GM20000 (cell line): ENCODE measurements at regions not wholly inside any gene's neighbourhood (a gene's known extent, or its start where the extent isn't known, plus 50 kb on each side); places are given as distances from the start of the nearest gene placed in this dataset.

Experiments
- DNase-seq: peaks from one replicate; pipeline ENCODE4 v3.0.0; 2012; ENCODE audit warnings: low spot score
- TF ChIP-seq, protein P1 (sequence below): IDR thresholded peaks from 2 replicates; pipeline ENCODE4 v1.5.1; 2012; ENCODE audit warnings: mild to moderate bottlenecking, control low read depth; ENCODE audit errors: extremely low read depth, missing control alignments

DNA sequence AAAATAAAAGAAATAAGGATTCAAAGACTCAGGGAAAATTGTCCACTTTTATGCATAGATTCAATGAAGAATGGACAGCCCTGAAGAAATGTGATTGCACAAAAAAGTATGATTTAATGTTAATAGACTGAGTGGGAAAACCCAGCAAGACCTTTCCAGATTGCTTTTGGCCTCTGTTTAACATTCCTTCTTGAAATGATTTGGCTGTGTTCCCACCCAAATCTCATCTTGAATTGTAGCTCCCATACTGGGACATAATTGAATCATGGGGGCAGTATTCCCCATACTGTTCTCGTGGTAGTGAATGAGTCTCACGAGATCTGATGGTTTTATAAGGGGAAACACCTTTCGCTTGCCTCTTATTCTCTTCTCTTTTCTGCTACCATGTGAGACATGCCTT is 1316.9 kb upstream of the SEL1L start:
- DNase-seq: no peak
- TF ChIP-seq, protein P1, sequence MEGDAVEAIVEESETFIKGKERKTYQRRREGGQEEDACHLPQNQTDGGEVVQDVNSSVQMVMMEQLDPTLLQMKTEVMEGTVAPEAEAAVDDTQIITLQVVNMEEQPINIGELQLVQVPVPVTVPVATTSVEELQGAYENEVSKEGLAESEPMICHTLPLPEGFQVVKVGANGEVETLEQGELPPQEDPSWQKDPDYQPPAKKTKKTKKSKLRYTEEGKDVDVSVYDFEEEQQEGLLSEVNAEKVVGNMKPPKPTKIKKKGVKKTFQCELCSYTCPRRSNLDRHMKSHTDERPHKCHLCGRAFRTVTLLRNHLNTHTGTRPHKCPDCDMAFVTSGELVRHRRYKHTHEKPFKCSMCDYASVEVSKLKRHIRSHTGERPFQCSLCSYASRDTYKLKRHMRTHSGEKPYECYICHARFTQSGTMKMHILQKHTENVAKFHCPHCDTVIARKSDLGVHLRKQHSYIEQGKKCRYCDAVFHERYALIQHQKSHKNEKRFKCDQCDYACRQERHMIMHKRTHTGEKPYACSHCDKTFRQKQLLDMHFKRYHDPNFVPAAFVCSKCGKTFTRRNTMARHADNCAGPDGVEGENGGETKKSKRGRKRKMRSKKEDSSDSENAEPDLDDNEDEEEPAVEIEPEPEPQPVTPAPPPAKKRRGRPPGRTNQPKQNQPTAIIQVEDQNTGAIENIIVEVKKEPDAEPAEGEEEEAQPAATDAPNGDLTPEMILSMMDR: no peak

DNA sequence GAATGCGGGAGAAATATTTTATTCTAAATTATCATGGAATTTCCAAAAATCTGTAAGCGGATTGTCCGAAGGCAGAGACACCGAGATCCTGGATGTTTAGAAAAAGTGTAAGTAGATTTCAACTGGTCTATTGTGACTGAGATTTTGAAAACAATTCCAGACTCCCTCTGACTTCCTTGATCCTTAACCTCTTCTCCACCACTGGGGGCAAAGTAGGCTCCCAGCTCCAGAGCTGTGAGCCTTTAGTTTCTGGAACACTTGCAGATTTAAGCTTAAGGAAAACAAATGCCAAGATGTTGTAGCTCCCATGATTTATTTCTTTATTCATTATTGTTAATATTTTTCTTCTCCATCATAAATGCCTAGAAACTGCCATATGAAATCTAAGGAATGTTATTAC is 1320.5 kb upstream of the SEL1L start:
- DNase-seq: no peak
- TF ChIP-seq, protein P1: no peak

DNA sequence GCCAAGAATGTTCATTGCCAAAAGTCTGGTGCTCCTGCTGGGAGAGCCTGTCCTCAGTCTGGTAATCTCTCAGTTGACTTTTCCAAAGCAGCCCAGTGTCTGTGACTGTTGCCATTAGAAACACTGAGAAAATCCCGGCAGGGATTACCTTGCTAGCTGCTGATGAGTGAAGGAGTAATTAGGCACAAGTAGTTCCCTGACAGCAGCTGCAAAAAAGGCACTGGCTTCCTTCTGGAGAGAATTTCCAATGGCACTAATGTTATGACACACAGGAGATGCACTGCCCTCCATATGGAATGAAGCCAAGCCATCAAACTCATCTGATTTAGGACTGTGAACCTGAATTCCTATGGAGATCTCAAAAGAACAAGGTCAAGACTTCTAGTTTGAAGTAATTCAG is 1321.2 kb upstream of the SEL1L start:
- TF ChIP-seq, protein P1: no peak
- no peak for DNase-seq

DNA sequence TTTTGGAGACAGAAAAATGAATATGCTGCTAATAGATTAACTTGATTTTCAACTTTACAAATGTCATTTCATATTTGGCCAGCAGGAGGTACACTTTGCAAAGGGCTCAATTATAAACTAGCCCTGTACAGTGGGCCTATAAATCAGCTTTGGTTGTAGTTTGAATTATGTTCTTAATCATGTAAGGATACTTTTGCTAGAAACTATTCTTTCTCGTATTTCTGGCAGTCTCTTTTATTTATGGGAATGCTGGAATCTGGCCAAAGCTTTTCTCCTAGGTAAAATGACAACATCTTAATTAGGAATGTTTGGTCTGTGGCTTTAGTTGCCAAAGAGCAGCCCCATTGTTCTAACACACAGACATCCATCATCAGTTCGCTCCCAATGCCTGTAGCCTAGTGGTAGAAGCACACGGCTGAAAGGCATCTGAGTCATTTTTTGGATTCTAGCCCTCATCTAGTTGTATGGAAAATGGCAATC is 1322.3 kb upstream of the SEL1L start:
- TF ChIP-seq, protein P1: peak; percentile 21
- no peak for DNase-seq

DNA sequence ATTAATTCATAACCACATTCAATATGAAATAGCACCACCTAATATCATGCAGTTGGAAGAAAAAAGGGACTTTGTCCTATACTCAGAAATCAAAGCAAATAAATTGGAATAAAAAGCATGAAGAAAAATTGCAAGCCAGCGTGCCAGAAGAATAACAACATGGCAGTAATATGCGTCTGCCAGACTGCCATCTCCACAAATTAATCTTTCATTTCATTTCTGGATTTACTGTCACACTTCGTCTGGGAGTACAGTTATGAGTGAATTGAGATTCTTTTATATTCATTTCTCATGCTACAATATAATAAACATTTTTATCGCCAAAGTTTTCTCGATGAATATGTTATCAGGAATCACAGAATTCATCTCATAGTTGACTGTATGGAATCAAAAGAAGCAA is 1327.7 kb upstream of the SEL1L start:
- TF ChIP-seq, protein P1: no peak
- DNase-seq: no peak

DNA sequence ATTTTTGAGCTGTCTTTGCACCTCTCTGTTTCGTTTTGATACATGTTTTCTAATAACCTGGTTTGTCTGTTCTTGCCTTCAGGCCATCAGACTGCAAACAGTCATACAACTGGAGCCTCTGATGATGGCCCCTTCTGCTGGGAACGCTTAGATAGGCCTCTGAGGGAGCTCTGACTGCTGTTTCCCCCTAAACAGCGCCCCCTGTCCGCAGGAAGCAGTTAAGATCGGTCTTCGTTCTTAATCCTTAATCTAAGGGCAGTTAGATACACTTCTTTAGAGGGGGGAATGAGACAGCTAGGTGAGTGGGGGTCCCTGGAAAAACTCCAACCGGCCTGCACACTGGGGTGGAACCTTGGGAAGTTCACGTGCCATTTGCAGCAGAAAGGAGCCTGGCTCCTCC is 1338.8 kb upstream of the SEL1L start:
- TF ChIP-seq, protein P1: no peak
- no peak for DNase-seq

DNA sequence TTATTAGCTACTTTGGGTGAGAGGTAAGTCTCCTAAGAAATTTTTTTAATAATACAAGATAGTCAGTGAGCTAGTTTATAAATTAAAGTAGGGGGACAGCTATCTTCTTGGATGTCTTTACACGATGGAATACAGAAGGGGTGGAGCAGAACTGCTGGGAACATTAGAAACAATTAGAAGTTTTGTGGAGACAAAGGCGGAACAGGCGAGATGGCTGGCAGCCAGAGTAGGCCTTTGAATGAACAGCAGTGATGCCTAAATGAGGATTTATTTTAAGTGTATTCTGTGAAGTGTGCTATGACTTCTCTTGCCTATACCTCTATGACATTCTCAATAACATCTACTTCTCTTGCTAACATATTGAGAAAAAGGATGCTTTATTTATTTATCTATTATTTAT is 1345.3 kb upstream of the SEL1L start:
- TF ChIP-seq, protein P1: no peak

More for the DNA sequence above, 1345.3 kb upstream of the SEL1L start:
- no peak for DNase-seq
